WTC11 (cell line): ENCODE measurements at regions not wholly inside any gene's neighbourhood (a gene's known extent, or its start where the extent isn't known, plus 50 kb on each side); places are given as distances from the start of the nearest gene placed in this dataset.

ENCODE experiments used
- ATAC-seq: fragments of 200-7000 bp; cut with Tn5 transposase; 2 replicates; pipeline ENCODE4 v1.10.0; 2021; ENCODE audit warnings: mild to moderate bottlenecking, moderate library complexity
- CTCF ChIA-PET: fragments of 300-600 bp; sonication (Branson Sonifier 250); formaldehyde crosslinking; loops from one replicate; lab custom pipeline; 2021; ENCODE audit warnings: antibody characterized with exemption; lab: Charles Lee
- POLR2A ChIA-PET: fragments of 350-600 bp; sonication (Branson Sonifier 250); formaldehyde crosslinking; loops from one replicate; lab custom pipeline; 2021; ENCODE audit warnings: antibody characterized with exemption; lab: Charles Lee
- DNase-seq: peaks from one replicate; pipeline ENCODE4 v3.0.0; 2021; ENCODE audit warnings: low spot score
- H3K27ac Mint-ChIP-seq: 2 replicates; pipeline ENCODE4 v1.8.0; 2021; ENCODE audit warnings: mixed read lengths
- H3K27me3 Mint-ChIP-seq: 2 replicates; pipeline ENCODE4 v1.8.0; 2021; ENCODE audit warnings: low read depth, mild to moderate bottlenecking, moderate library complexity, mixed read lengths
- H3K36me3 Mint-ChIP-seq: 2 replicates; pipeline ENCODE4 v1.8.0; 2021; ENCODE audit warnings: mixed read lengths
- H3K4me1 Mint-ChIP-seq: 2 replicates; pipeline ENCODE4 v1.8.0; 2022; ENCODE audit warnings: mixed read lengths
- H3K4me3 Mint-ChIP-seq: 2 replicates; pipeline ENCODE4 v1.8.0; 2021; ENCODE audit warnings: mild to moderate bottlenecking, moderate library complexity, mixed read lengths
- H3K9me3 Mint-ChIP-seq: 2 replicates; pipeline ENCODE4 v1.8.0; 2021; ENCODE audit warnings: mixed read lengths
- CBFB ChIP-seq: sonication (generic); formaldehyde crosslinking; IDR thresholded peaks from 2 replicates; pipeline ENCODE4 v1.8.1; 2022; ENCODE audit warnings: mild to moderate bottlenecking, low read depth, missing genetic modification reagents
- CREB1 ChIP-seq: sonication (generic); formaldehyde crosslinking; IDR thresholded peaks from 2 replicates; pipeline ENCODE4 v1.8.0; 2023; ENCODE audit warnings: mild to moderate bottlenecking, missing genetic modification reagents
- CREM ChIP-seq: sonication (generic); formaldehyde crosslinking; IDR thresholded peaks from 2 replicates; pipeline ENCODE4 v1.8.1; 2022; ENCODE audit warnings: mild to moderate bottlenecking, missing genetic modification reagents, moderate library complexity
- FOXK1 ChIP-seq: sonication (generic); formaldehyde crosslinking; IDR thresholded peaks from 2 replicates; pipeline ENCODE4 v1.8.0; 2022; ENCODE audit warnings: mild to moderate bottlenecking, moderate library complexity, missing genetic modification reagents
- NFATC4 ChIP-seq: fragments of 250-450 bp; sonication (Bioruptor Pico); IDR thresholded peaks from 2 replicates; pipeline ENCODE4 v1.9.0; 2021; ENCODE audit warnings: mild to moderate bottlenecking
- RELA ChIP-seq: sonication (generic); formaldehyde crosslinking; IDR thresholded peaks from 2 replicates; pipeline ENCODE4 v1.8.1; 2022; ENCODE audit warnings: missing genetic modification reagents, mild to moderate bottlenecking, borderline replicate concordance
- SMAD3 ChIP-seq: sonication (generic); formaldehyde crosslinking; IDR thresholded peaks from 2 replicates; pipeline ENCODE4 v1.8.0; 2022; ENCODE audit warnings: missing genetic modification reagents, mild to moderate bottlenecking, borderline replicate concordance
- SOX15 ChIP-seq: fragments of 250-450 bp; sonication (Bioruptor Pico); IDR thresholded peaks from 2 replicates; pipeline ENCODE4 v1.9.0; 2021; ENCODE audit warnings: mild to moderate bottlenecking
- SP1 ChIP-seq: sonication (generic); formaldehyde crosslinking; conservative IDR thresholded peaks from 2 replicates; pipeline ENCODE4 v1.8.1; 2022; ENCODE audit warnings: missing genetic modification reagents
- TP53 ChIP-seq: sonication (generic); formaldehyde crosslinking; IDR thresholded peaks from 2 replicates; pipeline ENCODE4 v1.8.1; 2023; ENCODE audit warnings: mild to moderate bottlenecking, missing genetic modification reagents
- ZNF232 ChIP-seq: sonication (generic); formaldehyde crosslinking; IDR thresholded peaks from 2 replicates; pipeline ENCODE4 v1.8.0; 2022; ENCODE audit warnings: mild to moderate bottlenecking, missing genetic modification reagents
- ZNF423 ChIP-seq: fragments of 250-450 bp; sonication (Bioruptor Pico); IDR thresholded peaks from 2 replicates; pipeline ENCODE4 v2.1.2; 2022; ENCODE audit warnings: mild to moderate bottlenecking, moderate library complexity
- TF ChIP-seq, protein P1 (sequence below): fragments of 250-450 bp; sonication (Bioruptor Pico); IDR thresholded peaks from 2 replicates; pipeline ENCODE4 v1.9.0; 2021; ENCODE audit warnings: moderate library complexity, mild to moderate bottlenecking, inconsistent platforms, borderline replicate concordance
- TF ChIP-seq, protein P2 (sequence below): sonication (generic); formaldehyde crosslinking; IDR thresholded peaks from 2 replicates; pipeline ENCODE4 v1.8.0; 2023; ENCODE audit warnings: missing genetic modification reagents
- TF ChIP-seq, protein P3 (sequence below): fragments of 250-450 bp; sonication (Bioruptor Pico); IDR thresholded peaks from 2 replicates; pipeline ENCODE4 v1.8.0; 2021; ENCODE audit warnings: mild to moderate bottlenecking
- TF ChIP-seq, protein P4 (sequence below): sonication (generic); formaldehyde crosslinking; IDR thresholded peaks from 2 replicates; pipeline ENCODE4 v1.8.1; 2022; ENCODE audit warnings: low read depth, mild to moderate bottlenecking, moderate library complexity, missing genetic modification reagents, borderline replicate concordance
- TF ChIP-seq, protein P5 (sequence below): sonication (generic); formaldehyde crosslinking; IDR thresholded peaks from 2 replicates; pipeline ENCODE4 v1.8.0; 2023; ENCODE audit warnings: mild to moderate bottlenecking, missing genetic modification reagents
- TF ChIP-seq, protein P6 (sequence below): sonication (generic); formaldehyde crosslinking; IDR thresholded peaks from 2 replicates; pipeline ENCODE4 v1.8.1; 2023; ENCODE audit warnings: mild to moderate bottlenecking, missing genetic modification reagents, moderate library complexity
- TF ChIP-seq, protein P7 (sequence below): sonication (generic); formaldehyde crosslinking; IDR thresholded peaks from 2 replicates; pipeline ENCODE4 v1.8.0; 2022; ENCODE audit warnings: missing genetic modification reagents
- TF ChIP-seq, protein P8 (sequence below): sonication (generic); formaldehyde crosslinking; IDR thresholded peaks from 2 replicates; pipeline ENCODE4 v1.8.1; 2023; ENCODE audit warnings: mild to moderate bottlenecking, moderate library complexity, missing genetic modification reagents

DNA sequence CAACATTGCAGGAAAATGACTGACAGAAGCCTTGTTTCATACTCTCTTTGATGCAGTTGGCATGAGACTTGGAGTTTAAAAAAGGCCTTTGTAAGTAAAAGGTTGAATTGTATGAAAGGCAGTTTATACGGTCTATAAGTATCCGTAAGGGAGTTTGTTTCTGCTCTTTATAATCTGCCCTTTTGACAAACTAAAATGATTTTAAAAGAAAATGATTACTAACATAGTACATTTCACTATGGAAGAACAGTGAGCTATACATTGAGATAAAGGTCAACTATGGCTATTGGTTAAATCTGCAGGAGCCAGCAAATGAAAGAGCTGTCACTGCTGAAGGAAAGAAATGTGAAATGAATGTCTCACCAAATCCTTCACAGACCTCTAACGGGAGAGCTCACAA, 296.1 kb upstream of the SLITRK6 start:
- no peak overlapping the region for H3K4me3 Mint-ChIP-seq
- H3K27me3 Mint-ChIP-seq, result no peaks in the 10 kb centered on the region
- CTCF ChIA-PET, result no interaction called here
- no peak overlapping the region for H3K27ac Mint-ChIP-seq
- POLR2A ChIA-PET, result no interaction called here
- DNase-seq (no peak), ATAC-seq (no peak)
- H3K4me1 Mint-ChIP-seq, result no peaks in the 10 kb centered on the region
- H3K9me3 Mint-ChIP-seq, result 0 out of 2 replicates have a peak, but pooled peaks cover 5% of the 10 kb centered on the region
- H3K36me3 Mint-ChIP-seq, result no peaks in the 10 kb centered on the region
- TF ChIP-seq, protein P1, sequence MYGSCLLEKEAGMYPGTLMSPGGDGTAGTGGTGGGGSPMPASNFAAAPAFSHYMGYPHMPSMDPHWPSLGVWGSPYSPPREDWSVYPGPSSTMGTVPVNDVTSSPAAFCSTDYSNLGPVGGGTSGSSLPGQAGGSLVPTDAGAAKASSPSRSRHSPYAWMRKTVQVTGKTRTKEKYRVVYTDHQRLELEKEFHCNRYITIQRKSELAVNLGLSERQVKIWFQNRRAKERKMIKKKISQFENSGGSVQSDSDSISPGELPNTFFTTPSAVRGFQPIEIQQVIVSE, result no peak
- no peak for TF ChIP-seq FOXK1
- TF ChIP-seq, protein P2, sequence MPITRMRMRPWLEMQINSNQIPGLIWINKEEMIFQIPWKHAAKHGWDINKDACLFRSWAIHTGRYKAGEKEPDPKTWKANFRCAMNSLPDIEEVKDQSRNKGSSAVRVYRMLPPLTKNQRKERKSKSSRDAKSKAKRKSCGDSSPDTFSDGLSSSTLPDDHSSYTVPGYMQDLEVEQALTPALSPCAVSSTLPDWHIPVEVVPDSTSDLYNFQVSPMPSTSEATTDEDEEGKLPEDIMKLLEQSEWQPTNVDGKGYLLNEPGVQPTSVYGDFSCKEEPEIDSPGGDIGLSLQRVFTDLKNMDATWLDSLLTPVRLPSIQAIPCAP (CRISPR knock-in tag), result no peak
- TF ChIP-seq, protein P3, sequence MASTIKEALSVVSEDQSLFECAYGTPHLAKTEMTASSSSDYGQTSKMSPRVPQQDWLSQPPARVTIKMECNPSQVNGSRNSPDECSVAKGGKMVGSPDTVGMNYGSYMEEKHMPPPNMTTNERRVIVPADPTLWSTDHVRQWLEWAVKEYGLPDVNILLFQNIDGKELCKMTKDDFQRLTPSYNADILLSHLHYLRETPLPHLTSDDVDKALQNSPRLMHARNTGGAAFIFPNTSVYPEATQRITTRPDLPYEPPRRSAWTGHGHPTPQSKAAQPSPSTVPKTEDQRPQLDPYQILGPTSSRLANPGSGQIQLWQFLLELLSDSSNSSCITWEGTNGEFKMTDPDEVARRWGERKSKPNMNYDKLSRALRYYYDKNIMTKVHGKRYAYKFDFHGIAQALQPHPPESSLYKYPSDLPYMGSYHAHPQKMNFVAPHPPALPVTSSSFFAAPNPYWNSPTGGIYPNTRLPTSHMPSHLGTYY (CRISPR knock-in tag), result no peak
- TF ChIP-seq SOX15 (CRISPR knock-in tag), result no peak
- no peak for TF ChIP-seq SP1 (CRISPR knock-in tag)
- TF ChIP-seq, protein P4, sequence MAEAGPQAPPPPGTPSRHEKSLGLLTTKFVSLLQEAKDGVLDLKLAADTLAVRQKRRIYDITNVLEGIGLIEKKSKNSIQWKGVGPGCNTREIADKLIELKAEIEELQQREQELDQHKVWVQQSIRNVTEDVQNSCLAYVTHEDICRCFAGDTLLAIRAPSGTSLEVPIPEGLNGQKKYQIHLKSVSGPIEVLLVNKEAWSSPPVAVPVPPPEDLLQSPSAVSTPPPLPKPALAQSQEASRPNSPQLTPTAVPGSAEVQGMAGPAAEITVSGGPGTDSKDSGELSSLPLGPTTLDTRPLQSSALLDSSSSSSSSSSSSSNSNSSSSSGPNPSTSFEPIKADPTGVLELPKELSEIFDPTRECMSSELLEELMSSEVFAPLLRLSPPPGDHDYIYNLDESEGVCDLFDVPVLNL, result no peak
- TF ChIP-seq, protein P5, sequence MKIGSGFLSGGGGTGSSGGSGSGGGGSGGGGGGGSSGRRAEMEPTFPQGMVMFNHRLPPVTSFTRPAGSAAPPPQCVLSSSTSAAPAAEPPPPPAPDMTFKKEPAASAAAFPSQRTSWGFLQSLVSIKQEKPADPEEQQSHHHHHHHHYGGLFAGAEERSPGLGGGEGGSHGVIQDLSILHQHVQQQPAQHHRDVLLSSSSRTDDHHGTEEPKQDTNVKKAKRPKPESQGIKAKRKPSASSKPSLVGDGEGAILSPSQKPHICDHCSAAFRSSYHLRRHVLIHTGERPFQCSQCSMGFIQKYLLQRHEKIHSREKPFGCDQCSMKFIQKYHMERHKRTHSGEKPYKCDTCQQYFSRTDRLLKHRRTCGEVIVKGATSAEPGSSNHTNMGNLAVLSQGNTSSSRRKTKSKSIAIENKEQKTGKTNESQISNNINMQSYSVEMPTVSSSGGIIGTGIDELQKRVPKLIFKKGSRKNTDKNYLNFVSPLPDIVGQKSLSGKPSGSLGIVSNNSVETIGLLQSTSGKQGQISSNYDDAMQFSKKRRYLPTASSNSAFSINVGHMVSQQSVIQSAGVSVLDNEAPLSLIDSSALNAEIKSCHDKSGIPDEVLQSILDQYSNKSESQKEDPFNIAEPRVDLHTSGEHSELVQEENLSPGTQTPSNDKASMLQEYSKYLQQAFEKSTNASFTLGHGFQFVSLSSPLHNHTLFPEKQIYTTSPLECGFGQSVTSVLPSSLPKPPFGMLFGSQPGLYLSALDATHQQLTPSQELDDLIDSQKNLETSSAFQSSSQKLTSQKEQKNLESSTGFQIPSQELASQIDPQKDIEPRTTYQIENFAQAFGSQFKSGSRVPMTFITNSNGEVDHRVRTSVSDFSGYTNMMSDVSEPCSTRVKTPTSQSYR (CRISPR knock-in tag), result no peak
- TF ChIP-seq, protein P6, sequence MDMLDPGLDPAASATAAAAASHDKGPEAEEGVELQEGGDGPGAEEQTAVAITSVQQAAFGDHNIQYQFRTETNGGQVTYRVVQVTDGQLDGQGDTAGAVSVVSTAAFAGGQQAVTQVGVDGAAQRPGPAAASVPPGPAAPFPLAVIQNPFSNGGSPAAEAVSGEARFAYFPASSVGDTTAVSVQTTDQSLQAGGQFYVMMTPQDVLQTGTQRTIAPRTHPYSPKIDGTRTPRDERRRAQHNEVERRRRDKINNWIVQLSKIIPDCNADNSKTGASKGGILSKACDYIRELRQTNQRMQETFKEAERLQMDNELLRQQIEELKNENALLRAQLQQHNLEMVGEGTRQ (CRISPR knock-in tag), result no peak
- TF ChIP-seq CREB1 (CRISPR knock-in tag), result no peak
- TF ChIP-seq SMAD3, result no peak
- TF ChIP-seq CREM, result no peak
- no peak for TF ChIP-seq ZNF423 (CRISPR knock-in tag)
- no peak for TF ChIP-seq CBFB (CRISPR knock-in tag)
- no peak for TF ChIP-seq ZNF232 (CRISPR knock-in tag)
- no peak for TF ChIP-seq NFATC4
- TF ChIP-seq, protein P7, sequence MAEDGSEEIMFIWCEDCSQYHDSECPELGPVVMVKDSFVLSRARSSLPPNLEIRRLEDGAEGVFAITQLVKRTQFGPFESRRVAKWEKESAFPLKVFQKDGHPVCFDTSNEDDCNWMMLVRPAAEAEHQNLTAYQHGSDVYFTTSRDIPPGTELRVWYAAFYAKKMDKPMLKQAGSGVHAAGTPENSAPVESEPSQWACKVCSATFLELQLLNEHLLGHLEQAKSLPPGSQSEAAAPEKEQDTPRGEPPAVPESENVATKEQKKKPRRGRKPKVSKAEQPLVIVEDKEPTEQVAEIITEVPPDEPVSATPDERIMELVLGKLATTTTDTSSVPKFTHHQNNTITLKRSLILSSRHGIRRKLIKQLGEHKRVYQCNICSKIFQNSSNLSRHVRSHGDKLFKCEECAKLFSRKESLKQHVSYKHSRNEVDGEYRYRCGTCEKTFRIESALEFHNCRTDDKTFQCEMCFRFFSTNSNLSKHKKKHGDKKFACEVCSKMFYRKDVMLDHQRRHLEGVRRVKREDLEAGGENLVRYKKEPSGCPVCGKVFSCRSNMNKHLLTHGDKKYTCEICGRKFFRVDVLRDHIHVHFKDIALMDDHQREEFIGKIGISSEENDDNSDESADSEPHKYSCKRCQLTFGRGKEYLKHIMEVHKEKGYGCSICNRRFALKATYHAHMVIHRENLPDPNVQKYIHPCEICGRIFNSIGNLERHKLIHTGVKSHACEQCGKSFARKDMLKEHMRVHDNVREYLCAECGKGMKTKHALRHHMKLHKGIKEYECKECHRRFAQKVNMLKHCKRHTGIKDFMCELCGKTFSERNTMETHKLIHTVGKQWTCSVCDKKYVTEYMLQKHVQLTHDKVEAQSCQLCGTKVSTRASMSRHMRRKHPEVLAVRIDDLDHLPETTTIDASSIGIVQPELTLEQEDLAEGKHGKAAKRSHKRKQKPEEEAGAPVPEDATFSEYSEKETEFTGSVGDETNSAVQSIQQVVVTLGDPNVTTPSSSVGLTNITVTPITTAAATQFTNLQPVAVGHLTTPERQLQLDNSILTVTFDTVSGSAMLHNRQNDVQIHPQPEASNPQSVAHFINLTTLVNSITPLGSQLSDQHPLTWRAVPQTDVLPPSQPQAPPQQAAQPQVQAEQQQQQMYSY (CRISPR knock-in tag), result no peak
- no peak for TF ChIP-seq TP53 (CRISPR knock-in tag)
- no peak for TF ChIP-seq RELA
- TF ChIP-seq, protein P8, sequence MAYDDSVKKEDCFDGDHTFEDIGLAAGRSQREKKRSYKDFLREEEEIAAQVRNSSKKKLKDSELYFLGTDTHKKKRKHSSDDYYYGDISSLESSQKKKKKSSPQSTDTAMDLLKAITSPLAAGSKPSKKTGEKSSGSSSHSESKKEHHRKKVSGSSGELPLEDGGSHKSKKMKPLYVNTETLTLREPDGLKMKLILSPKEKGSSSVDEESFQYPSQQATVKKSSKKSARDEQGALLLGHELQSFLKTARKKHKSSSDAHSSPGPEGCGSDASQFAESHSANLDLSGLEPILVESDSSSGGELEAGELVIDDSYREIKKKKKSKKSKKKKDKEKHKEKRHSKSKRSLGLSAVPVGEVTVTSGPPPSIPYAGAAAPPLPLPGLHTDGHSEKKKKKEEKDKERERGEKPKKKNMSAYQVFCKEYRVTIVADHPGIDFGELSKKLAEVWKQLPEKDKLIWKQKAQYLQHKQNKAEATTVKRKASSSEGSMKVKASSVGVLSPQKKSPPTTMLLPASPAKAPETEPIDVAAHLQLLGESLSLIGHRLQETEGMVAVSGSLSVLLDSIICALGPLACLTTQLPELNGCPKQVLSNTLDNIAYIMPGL, result no peak
